ENCODE measurements at regions not wholly inside any gene's neighbourhood (a gene's known extent, or its start where the extent isn't known, plus 50 kb on each side); places are given as distances from the start of the nearest gene placed in this dataset.

- no peak for TF ChIP-seq CTCF (IDR thresholded peaks at IDR 0.05)
- no peak for TF ChIP-seq POLR2A (IDR thresholded peaks at IDR 0.05)
Observed at GRCh38 chr13:55572408-55572807, 1568.3 kb upstream of the PRR20A start.

All from heart left ventricle (tissue), 13 donors.